GM13977 (cell line): ENCODE measurements at regions not wholly inside any gene's neighbourhood (a gene's known extent, or its start where the extent isn't known, plus 50 kb on each side); places are given as distances from the start of the nearest gene placed in this dataset.

Experiments
- DNase-seq: peaks from one replicate; pipeline ENCODE4 v3.0.0; 2012; ENCODE audit warnings: low spot score
- CTCF ChIP-seq: IDR thresholded peaks from 2 replicates; pipeline ENCODE4 v1.5.1; 2012; ENCODE audit warnings: mild to moderate bottlenecking, control low read depth; ENCODE audit not compliant: insufficient read depth; ENCODE audit errors: extremely low read depth, missing control alignments
- in situ Hi-C: fragments of 300-500 bp; cut with MboI; formaldehyde crosslinking; loops from one replicate; pipeline ENCODE4 v1.12.0; 2022; ENCODE audit warnings: low sequenced_read_pairs, low pct_unique_long_range_greater_than_20kb, mixed read lengths, inconsistent platforms; ENCODE audit not compliant: unreplicated experiment

- TF ChIP-seq CTCF = no peak
- no peak for DNase-seq
- in situ Hi-C loops = no loop called here
These were observed 159.1 kb upstream of the EOMES start for GRCh38 chr3:27880969-27881892.

GRCh38 chr3:27883266-27883665 lies 161.1 kb upstream of the EOMES start:
- in situ Hi-C loops = no loop called here
- DNase-seq = no peak
- TF ChIP-seq CTCF = no peak

GRCh38 chr3:27885641-27886040 lies 163.5 kb upstream of the EOMES start:
- in situ Hi-C loops = no loop called here
- no peak for TF ChIP-seq CTCF
- no peak for DNase-seq

GRCh38 chr3:27888562-27888961 lies 166.4 kb upstream of the EOMES start:
- no peak for DNase-seq
- in situ Hi-C loops = no loop called here
- no peak for TF ChIP-seq CTCF

GRCh38 chr3:27889745-27890144 lies 167.6 kb upstream of the EOMES start:
- TF ChIP-seq CTCF = no peak
- in situ Hi-C loops = no loop called here
- DNase-seq = no peak

- in situ Hi-C loops = no loop called here
- TF ChIP-seq CTCF = no peak
- no peak for DNase-seq
These were observed 178.2 kb upstream of the EOMES start for GRCh38 chr3:27900316-27900715.

- in situ Hi-C loops = no loop called here
These were observed 181.3 kb upstream of the EOMES start for GRCh38 chr3:27903446-27903845.

More at GRCh38 chr3:27903446-27903845, 181.3 kb upstream of the EOMES start:
- no peak for DNase-seq
- TF ChIP-seq CTCF = no peak
